ENCODE measurements at regions not wholly inside any gene's neighbourhood (a gene's known extent, or its start where the extent isn't known, plus 50 kb on each side); places are given as distances from the start of the nearest gene placed in this dataset.
"Not testable (repeated sequence)": the region's sequence is repeated elsewhere in the genome, so short reads cannot be mapped to it uniquely, and the experiment has no call there.

- no peak for DNase-seq
Measured at GRCh38 chr10:78441694-78442093, 408.0 kb downstream of the RPS24 start.

- no peak for DNase-seq
Measured at GRCh38 chr10:78442836-78443550, 409.3 kb downstream of the RPS24 start.

- DNase-seq: no peak
Measured at GRCh38 chr10:78443900-78444571, 410.4 kb downstream of the RPS24 start.

GRCh38 chr10:78444741-78445140 lies 411.1 kb downstream of the RPS24 start:
- not testable (repeated sequence) for DNase-seq

- DNase-seq: no peak
Measured at GRCh38 chr10:78445308-78445707, 411.6 kb downstream of the RPS24 start.

GRCh38 chr10:78448470-78448869 lies 414.8 kb downstream of the RPS24 start:
- no peak for DNase-seq

GRCh38 chr10:78448994-78449418 lies 415.3 kb downstream of the RPS24 start:
- no peak for DNase-seq

- DNase-seq: no peak
Measured at GRCh38 chr10:78449554-78449953, 415.9 kb downstream of the RPS24 start.

- DNase-seq: no peak
Measured at GRCh38 chr10:78450239-78450638, 416.6 kb downstream of the RPS24 start.

- DNase-seq: no peak
Measured at GRCh38 chr10:78450807-78451485, 417.3 kb downstream of the RPS24 start.

GRCh38 chr10:78451592-78451991 lies 417.9 kb downstream of the RPS24 start:
- no peak for DNase-seq

- no peak for DNase-seq
Measured at GRCh38 chr10:78454123-78454645, 420.5 kb downstream of the RPS24 start.

GRCh38 chr10:78455236-78455635 lies 421.6 kb downstream of the RPS24 start:
- no peak for DNase-seq

- DNase-seq: no peak
Measured at GRCh38 chr10:78455811-78456210, 422.1 kb downstream of the RPS24 start.

- no peak for DNase-seq
Measured at GRCh38 chr10:78456649-78457400, 423.2 kb downstream of the RPS24 start.

- no peak for DNase-seq
Measured at GRCh38 chr10:78457804-78458482, 424.3 kb downstream of the RPS24 start.

GRCh38 chr10:78458983-78459638 lies 425.4 kb downstream of the RPS24 start:
- DNase-seq: no peak

- no peak for DNase-seq
Measured at GRCh38 chr10:78459639-78460037, 426.0 kb downstream of the RPS24 start.

- no peak for DNase-seq
Measured at GRCh38 chr10:78460204-78460603, 426.5 kb downstream of the RPS24 start.

- no peak for DNase-seq
Measured at GRCh38 chr10:78461333-78461732, 427.7 kb downstream of the RPS24 start.

GRCh38 chr10:78462176-78462575 lies 428.5 kb downstream of the RPS24 start:
- DNase-seq: no peak
